PC-3 (cell line): ENCODE measurements at regions not wholly inside any gene's neighbourhood (a gene's known extent, or its start where the extent isn't known, plus 50 kb on each side); places are given as distances from the start of the nearest gene placed in this dataset.

Experiments
- ATAC-seq: fragments of 200-7000 bp; cut with Tn5 transposase; 2 replicates; pipeline ENCODE4 v1.9.1; 2020; ENCODE audit warnings: mild to moderate bottlenecking, moderate library complexity
- BruUV-seq: library from RNA; stranded (reverse); fragments of 400-500 nt; replicated peaks from 2 replicates; lab custom pipeline; 2021; lab: Mats Ljungman, UMichigan
- CTCF ChIA-PET: fragments of 300-600 bp; sonication (Branson Sonifier 250); formaldehyde crosslinking; loops from one replicate; lab custom pipeline; 2022; ENCODE audit warnings: antibody characterized with exemption; lab: Charles Lee
- POLR2A ChIA-PET: fragments of 300-600 bp; sonication (Branson Sonifier 250); formaldehyde crosslinking; loops from one replicate; lab custom pipeline; 2022; ENCODE audit warnings: antibody characterized with exemption; ENCODE audit not compliant: unreplicated experiment; lab: Charles Lee
- DNase-seq: peaks from one replicate; pipeline ENCODE4 v3.0.0-alpha.2; 2015
- H2AFZ ChIP-seq: fragments of 300-600 bp; sonication (generic); 2 replicates; pipeline ENCODE4 v1.6.0; 2016; ENCODE audit warnings: antibody characterized with exemption, low read length
- H3F3A ChIP-seq: fragments of 300-600 bp; sonication (generic); one replicate; pipeline ENCODE4 v1.6.0; 2017; ENCODE audit warnings: antibody characterized with exemption, low read length, control low read depth, mild to moderate bottlenecking; ENCODE audit not compliant: unreplicated experiment
- H3K27ac ChIP-seq: fragments of 300-600 bp; sonication (generic); 2 replicates; pipeline ENCODE4 v1.5.1; 2016; ENCODE audit warnings: mild to moderate bottlenecking, low read length
- H3K27me3 ChIP-seq: fragments of 300-600 bp; sonication (generic); 2 replicates; pipeline ENCODE4 v1.6.1; 2016; ENCODE audit warnings: low read length, mixed read lengths
- H3K36me3 ChIP-seq: fragments of 300-600 bp; sonication (generic); 2 replicates; pipeline ENCODE4 v1.6.1; 2016; ENCODE audit warnings: low read depth, mixed run types, low read length, mixed read lengths
- H3K4me1 ChIP-seq: fragments of 300-600 bp; sonication (generic); 2 replicates; pipeline ENCODE4 v1.5.1; 2016; ENCODE audit warnings: low read length; ENCODE audit not compliant: insufficient read depth
- H3K4me2 ChIP-seq: fragments of 300-600 bp; sonication (generic); 2 replicates; pipeline ENCODE4 v1.6.0; 2016; ENCODE audit warnings: low read length
- H3K4me3 ChIP-seq: fragments of 300-600 bp; sonication (generic); 2 replicates; pipeline ENCODE4 v1.5.1; 2016; ENCODE audit warnings: mild to moderate bottlenecking, low read length, mixed read lengths
- H3K79me2 ChIP-seq: fragments of 300-600 bp; sonication (generic); 2 replicates; pipeline ENCODE4 v1.6.1; 2017; ENCODE audit warnings: low read length, mixed read lengths
- H3K9ac ChIP-seq: fragments of 300-600 bp; sonication (generic); 2 replicates; pipeline ENCODE4 v1.6.0; 2016; ENCODE audit warnings: mild to moderate bottlenecking, low read length
- H3K9me2 ChIP-seq: fragments of 300-600 bp; sonication (generic); replicated peaks from 2 replicates; pipeline ENCODE4 v1.6.1; 2016; ENCODE audit warnings: mixed run types, low read length, mixed read lengths
- H3K9me3 ChIP-seq: fragments of 300-600 bp; sonication (generic); 2 replicates; pipeline ENCODE4 v1.6.1; 2016; ENCODE audit warnings: low read length, mixed read lengths
- H4K20me1 ChIP-seq: fragments of 300-600 bp; sonication (generic); 2 replicates; pipeline ENCODE4 v1.6.1; 2016; ENCODE audit warnings: low read length, mixed read lengths
- CTCF ChIP-seq: fragments of 300-600 bp; sonication (generic); conservative IDR thresholded peaks from 2 replicates; pipeline ENCODE4 v1.5.1; 2017; ENCODE audit warnings: antibody characterized with exemption, low read depth, mild to moderate bottlenecking, low read length
- EZH2 ChIP-seq: fragments of 300-600 bp; sonication (generic); IDR thresholded peaks from one replicate; pipeline ENCODE4 v1.6.1; 2017; ENCODE audit warnings: antibody characterized with exemption, mild to moderate bottlenecking, low read length; ENCODE audit not compliant: unreplicated experiment
- EZH2phosphoT487 ChIP-seq: fragments of 300-600 bp; sonication (generic); IDR thresholded peaks from 2 replicates; pipeline ENCODE4 v1.6.1; 2018; ENCODE audit warnings: mild to moderate bottlenecking, antibody characterized with exemption, low read length, borderline replicate concordance
- intact Hi-C: fragments of 100-400 bp; cut with micrococcal nuclease; formaldehyde crosslinking; loops from 2 replicates; pipeline ENCODE4 v1.9.0; 2023

- DNase-seq = no peak
- TF ChIP-seq EZH2phosphoT487 = no peak
- TF ChIP-seq CTCF = no peak
- no peak for TF ChIP-seq EZH2
- no peak overlapping the region for H3K4me2 ChIP-seq
- H3K36me3 ChIP-seq = no peaks in the 10 kb centered on the region
- no peak overlapping the region for H3K4me3 ChIP-seq
- no peaks in the 10 kb centered on the region for H3K9me2 ChIP-seq
- BruUV-seq = no TSS peak
- H3K27ac ChIP-seq = no peak overlapping the region
- no peaks in the 10 kb centered on the region for H3K79me2 ChIP-seq
- POLR2A ChIA-PET = no interaction called here
- CTCF ChIA-PET = no interaction called here
- no peaks in the 10 kb centered on the region for H3F3A ChIP-seq
- no peak for ATAC-seq
- no peak overlapping the region for H3K9ac ChIP-seq
- H3K4me1 ChIP-seq = no peaks in the 10 kb centered on the region
- H2AFZ ChIP-seq = no peak overlapping the region
- no peaks in the 10 kb centered on the region for H4K20me1 ChIP-seq
- no peaks in the 10 kb centered on the region for H3K27me3 ChIP-seq
- no peaks in the 10 kb centered on the region for H3K9me3 ChIP-seq
- intact Hi-C loops = no loop called here
Observed at GRCh38 chr3:5274091-5274490, 86.6 kb downstream of the EDEM1 start.

- DNase-seq (peak; percentile 15), ATAC-seq (no peak)
- H4K20me1 ChIP-seq = no peaks in the 10 kb centered on the region
- intact Hi-C loops = no loop called here
- H3K27ac ChIP-seq = no peak overlapping the region
- H3K4me1 ChIP-seq = no peaks in the 10 kb centered on the region
- no peak overlapping the region for H3K9ac ChIP-seq
- no peaks in the 10 kb centered on the region for H3F3A ChIP-seq
- H3K27me3 ChIP-seq = no peaks in the 10 kb centered on the region
- BruUV-seq = no TSS peak
- no peak overlapping the region for H3K4me2 ChIP-seq
- no peak overlapping the region for H2AFZ ChIP-seq
- no peaks in the 10 kb centered on the region for H3K79me2 ChIP-seq
- no peaks in the 10 kb centered on the region for H3K9me2 ChIP-seq
- no peaks in the 10 kb centered on the region for H3K36me3 ChIP-seq
- ChIA-PET CTCF (no interaction called here), POLR2A (no interaction called here)
- no peak overlapping the region for H3K4me3 ChIP-seq
- no peak for TF ChIP-seq EZH2phosphoT487
- no peak for TF ChIP-seq EZH2
- no peak for TF ChIP-seq CTCF
- H3K9me3 ChIP-seq = no peaks in the 10 kb centered on the region
Observed at GRCh38 chr3:5275529-5275928, 88.0 kb downstream of the EDEM1 start.

GRCh38 chr3:5276934-5277333, 89.4 kb downstream of the EDEM1 start:
- TF ChIP-seq EZH2 (no peak), CTCF (no peak), EZH2phosphoT487 (no peak)
- H3K79me2 ChIP-seq = no peaks in the 10 kb centered on the region
- H3K27me3 ChIP-seq = no peaks in the 10 kb centered on the region
- no TSS peak for BruUV-seq
- no peak overlapping the region for H2AFZ ChIP-seq
- no peaks in the 10 kb centered on the region for H4K20me1 ChIP-seq
- H3K27ac ChIP-seq = no peak overlapping the region
- H3K4me3 ChIP-seq = no peak overlapping the region
- intact Hi-C loops = no loop called here
- no peaks in the 10 kb centered on the region for H3K9me2 ChIP-seq
- H3K36me3 ChIP-seq = no peaks in the 10 kb centered on the region
- no peaks in the 10 kb centered on the region for H3F3A ChIP-seq
- no peak overlapping the region for H3K4me2 ChIP-seq
- DNase-seq = no peak
- POLR2A ChIA-PET = interaction anchor here (0.7 kb wide), 1 partner anchor 79 kb away, joined by 3 read pairs; no protein-coding TSS in a partner anchor
- H3K9me3 ChIP-seq = 0 out of 2 replicates have a peak, but pooled peaks cover 6% of the 10 kb centered on the region
- H3K9ac ChIP-seq = no peak overlapping the region
- CTCF ChIA-PET = no interaction called here
- no peaks in the 10 kb centered on the region for H3K4me1 ChIP-seq
- no peak for ATAC-seq
